Neutrophil (primary cell): ENCODE measurements at regions not wholly inside any gene's neighbourhood (a gene's known extent, or its start where the extent isn't known, plus 50 kb on each side); places are given as distances from the start of the nearest gene placed in this dataset.

Experiments used
- H3K27ac ChIP-seq: fragments of 200-600 bp; sonication (generic); 2 replicates; pipeline ENCODE4 v1.5.1; 2016; ENCODE audit warnings: mild to moderate bottlenecking, moderate library complexity
- H3K27me3 ChIP-seq: fragments of 200-600 bp; sonication (generic); 2 replicates; pipeline ENCODE4 v1.6.0; 2016; ENCODE audit warnings: mild to moderate bottlenecking
- H3K36me3 ChIP-seq: fragments of 200-600 bp; sonication (generic); 2 replicates; pipeline ENCODE4 v1.5.1; 2017
- H3K4me1 ChIP-seq, 2 experiments: fragments of 200-600 bp in 1 of 2; sonication (generic) in 1 of 2; 1 replicate in 1 of 2; 2 replicates in 1 of 2; pipeline versions ENCODE4 v1.5.1 to v1.6.1; 2013 to 2016; ENCODE audit warnings: low read depth in 1 of 2, low read length in 1 of 2, mild to moderate bottlenecking in 1 of 2, moderate library complexity in 1 of 2; ENCODE audit not compliant: control insufficient read depth in 1 of 2, insufficient read depth in 1 of 2
- H3K4me3 ChIP-seq, 2 experiments: fragments of 200-600 bp in 1 of 2; sonication (generic) in 1 of 2; 1 replicate in 1 of 2; 2 replicates in 1 of 2; pipeline ENCODE4 v1.5.1; 2013 to 2016; ENCODE audit warnings: low read depth in 1 of 2, low read length in 1 of 2, mild to moderate bottlenecking in 1 of 2, moderate library complexity in 1 of 2
- H3K9me3 ChIP-seq: fragments of 200-600 bp; sonication (generic); 2 replicates; pipeline ENCODE4 v1.5.1; 2016
- CTCF ChIP-seq: fragments of 200-600 bp; sonication (generic); IDR thresholded peaks from 2 replicates; pipeline ENCODE4 v1.5.1; 2016; ENCODE audit warnings: antibody characterized with exemption

GRCh38 chr3:72081471-72082185 lies 296.7 kb upstream of the PROK2 start:
- no peak for TF ChIP-seq CTCF
- peaks cover 63 to 69% of the 10 kb centered on the region in 2 experiments for H3K4me1 ChIP-seq
- no peaks in the 10 kb centered on the region for H3K9me3 ChIP-seq
- peak overlapping the region; percentile 96 for H3K27ac ChIP-seq
- no peaks in the 10 kb centered on the region for H3K27me3 ChIP-seq
- H3K36me3 ChIP-seq, result no peaks in the 10 kb centered on the region
- H3K4me3 ChIP-seq, result peak overlapping the region; percentile 45 to 56

GRCh38 chr3:72080800-72081199 lies 295.9 kb upstream of the PROK2 start:
- no peaks in the 10 kb centered on the region for H3K9me3 ChIP-seq
- TF ChIP-seq CTCF, result no peak
- peak overlapping the region; percentile 96 for H3K27ac ChIP-seq
- H3K36me3 ChIP-seq, result no peaks in the 10 kb centered on the region
- H3K4me3 ChIP-seq, result no peak overlapping the region
- peaks cover 54 to 61% of the 10 kb centered on the region in 2 experiments for H3K4me1 ChIP-seq
- no peaks in the 10 kb centered on the region for H3K27me3 ChIP-seq

- Histone ChIP-seq H3K4me3 (no peak overlapping the region), H3K9me3 (no peaks in the 10 kb centered on the region), H3K27me3 (no peaks in the 10 kb centered on the region), H3K27ac (peak overlapping the region; percentile 96), H3K36me3 (no peaks in the 10 kb centered on the region), H3K4me1 (peaks cover 52 to 61% of the 10 kb centered on the region in 2 experiments)
- no peak for TF ChIP-seq CTCF
Observed at GRCh38 chr3:72080095-72080494, 295.1 kb upstream of the PROK2 start.

GRCh38 chr3:72079369-72079872 lies 294.5 kb upstream of the PROK2 start:
- H3K36me3 ChIP-seq, result no peaks in the 10 kb centered on the region

GRCh38 chr3:72078676-72079368 lies 293.9 kb upstream of the PROK2 start:
- Histone ChIP-seq H3K4me1 (peaks cover 48 to 56% of the 10 kb centered on the region in 2 experiments), H3K36me3 (no peaks in the 10 kb centered on the region), H3K4me3 (no peak overlapping the region), H3K27me3 (no peaks in the 10 kb centered on the region), H3K9me3 (no peaks in the 10 kb centered on the region), H3K27ac (peak overlapping the region; percentile 96)
- no peak for TF ChIP-seq CTCF

More at GRCh38 chr3:72079369-72079872, 294.5 kb upstream of the PROK2 start:
- peaks cover 52 to 61% of the 10 kb centered on the region in 2 experiments for H3K4me1 ChIP-seq
- H3K27me3 ChIP-seq, result no peaks in the 10 kb centered on the region
- no peak overlapping the region for H3K4me3 ChIP-seq
- H3K9me3 ChIP-seq, result no peaks in the 10 kb centered on the region
- peak overlapping the region; percentile 96 for H3K27ac ChIP-seq
- TF ChIP-seq CTCF, result no peak
